K562 (cell line): ENCODE measurements at regions not wholly inside any gene's neighbourhood (a gene's known extent, or its start where the extent isn't known, plus 50 kb on each side); places are given as distances from the start of the nearest gene placed in this dataset.

ENCODE experiments used
- ELK1 ChIP-seq: sonication (generic); formaldehyde crosslinking; IDR thresholded peaks from 2 replicates; pipeline ENCODE4 v1.8.1; 2022; ENCODE audit warnings: missing genetic modification reagents
- EP300 ChIP-seq: IDR thresholded peaks from 2 replicates; pipeline ENCODE4 v1.6.1; 2012; ENCODE audit warnings: low read length, improper control_type of control experiment
- GTF3C2 ChIP-seq: IDR thresholded peaks from 3 replicates; pipeline ENCODE4 v1.6.1; 2011; ENCODE audit warnings: borderline replicate concordance, mild to moderate bottlenecking, moderate library complexity; ENCODE audit not compliant: insufficient read length; ENCODE audit errors: extremely low read depth
- HCFC1 ChIP-seq: IDR thresholded peaks from 2 replicates; pipeline ENCODE4 v1.6.1; 2012; ENCODE audit warnings: low read depth, low read length, improper control_type of control experiment
- HDAC3 ChIP-seq: fragments of 450-650 bp; IDR thresholded peaks from 2 replicates; pipeline ENCODE4 v1.6.1; 2018; ENCODE audit warnings: borderline replicate concordance, mild to moderate bottlenecking, moderate library complexity; ENCODE audit not compliant: partially characterized antibody
- MAFG ChIP-seq: fragments of 450-650 bp; conservative IDR thresholded peaks from 2 replicates; pipeline ENCODE4 v1.6.1; 2016; ENCODE audit warnings: missing genetic modification characterization, missing compliant biosample characterization
- MTA2 ChIP-seq: fragments of 450-650 bp; IDR thresholded peaks from 2 replicates; pipeline ENCODE4 v1.6.1; 2016; ENCODE audit warnings: low read depth
- PHF8 ChIP-seq: fragments of 200-600 bp; sonication (generic); IDR thresholded peaks from 2 replicates; pipeline ENCODE4 v1.6.1; 2012; ENCODE audit warnings: mixed run types, mild to moderate bottlenecking, inconsistent platforms, low read length, moderate library complexity, borderline replicate concordance
- POLR2A ChIP-seq: fragments of 450-650 bp; conservative IDR thresholded peaks from 2 replicates; pipeline ENCODE4 v1.6.1; 2016
- PREB ChIP-seq: sonication (generic); formaldehyde crosslinking; IDR thresholded peaks from 2 replicates; pipeline ENCODE4 v1.8.1; 2023; ENCODE audit warnings: mild to moderate bottlenecking, missing genetic modification reagents
- TCF7 ChIP-seq: sonication (generic); IDR thresholded peaks from 2 replicates; pipeline ENCODE4 v1.6.1; 2016; ENCODE audit warnings: antibody characterized with exemption, borderline replicate concordance
- ZNF133 ChIP-seq: fragments of 250-450 bp; sonication (Bioruptor Pico); IDR thresholded peaks from 2 replicates; pipeline ENCODE4 v1.4.0; 2020; ENCODE audit warnings: mild to moderate bottlenecking

- no peak for TF ChIP-seq HDAC3
- no peak for TF ChIP-seq MTA2
- TF ChIP-seq MAFG, result no peak
- TF ChIP-seq PHF8, result no peak
- no peak for TF ChIP-seq GTF3C2
- TF ChIP-seq PREB (CRISPR knock-in tag), result no peak
- no peak for TF ChIP-seq TCF7
- no peak for TF ChIP-seq ZNF133
- no peak for TF ChIP-seq HCFC1
- TF ChIP-seq ELK1 (CRISPR knock-in tag), result no peak
- no peak for TF ChIP-seq EP300
- no peak for TF ChIP-seq POLR2A
These were observed 97.2 kb upstream of the MAD2L1 start for GRCh38 chr4:120163895-120164294.
